GM21717 (cell line): ENCODE measurements at regions not wholly inside any gene's neighbourhood (a gene's known extent, or its start where the extent isn't known, plus 50 kb on each side); places are given as distances from the start of the nearest gene placed in this dataset.
"Not testable (repeated sequence)": the region's sequence is repeated elsewhere in the genome, so short reads cannot be mapped to it uniquely, and the experiment has no call there.

ENCODE experiments used
- ATAC-seq: cut with Tn5 transposase; IDR thresholded peaks from one replicate; pipeline ENCODE4 v1.9.1; 2021; ENCODE audit warnings: mild to moderate bottlenecking, moderate library complexity; ENCODE audit not compliant: unreplicated experiment

- no peak for ATAC-seq
Measured at GRCh38 chr1:213452501-213452900, 401.5 kb downstream of the RPS6KC1 start.

GRCh38 chr1:213457186-213457585 lies 406.1 kb downstream of the RPS6KC1 start:
- no peak for ATAC-seq

GRCh38 chr1:213457733-213458132 lies 406.7 kb downstream of the RPS6KC1 start:
- no peak for ATAC-seq

- ATAC-seq: not testable (repeated sequence)
Measured at GRCh38 chr1:213462374-213462773, 411.3 kb downstream of the RPS6KC1 start.

GRCh38 chr1:213464786-213465460 lies 413.9 kb downstream of the RPS6KC1 start:
- ATAC-seq: no peak

- no peak for ATAC-seq
Measured at GRCh38 chr1:213466541-213466940, 415.5 kb downstream of the RPS6KC1 start.

- ATAC-seq: no peak
Measured at GRCh38 chr1:213474054-213474453, 423.0 kb downstream of the RPS6KC1 start.

GRCh38 chr1:213481395-213481794 lies 430.4 kb downstream of the RPS6KC1 start:
- no peak for ATAC-seq

- no peak for ATAC-seq
Measured at GRCh38 chr1:213484333-213484732, 433.3 kb downstream of the RPS6KC1 start.

- no peak for ATAC-seq
Measured at GRCh38 chr1:213484758-213485157, 433.7 kb downstream of the RPS6KC1 start.

GRCh38 chr1:213486488-213486887 lies 435.4 kb downstream of the RPS6KC1 start:
- no peak for ATAC-seq

GRCh38 chr1:213491468-213491867 lies 440.4 kb downstream of the RPS6KC1 start:
- ATAC-seq: no peak

- ATAC-seq: no peak
Measured at GRCh38 chr1:213492161-213493041, 441.4 kb downstream of the RPS6KC1 start.

- no peak for ATAC-seq
Measured at GRCh38 chr1:213499444-213499843, 448.4 kb downstream of the RPS6KC1 start.

GRCh38 chr1:213507472-213508223 lies 456.6 kb downstream of the RPS6KC1 start:
- no peak for ATAC-seq

- no peak for ATAC-seq
Measured at GRCh38 chr1:213511173-213511572, 460.1 kb downstream of the RPS6KC1 start.

- no peak for ATAC-seq
Measured at GRCh38 chr1:213512316-213512715, 461.3 kb downstream of the RPS6KC1 start.

- ATAC-seq: no peak
Measured at GRCh38 chr1:213513006-213513405, 462.0 kb downstream of the RPS6KC1 start.

- not testable (repeated sequence) for ATAC-seq
Measured at GRCh38 chr1:213514408-213515179, 463.6 kb downstream of the RPS6KC1 start.

- no peak for ATAC-seq
Measured at GRCh38 chr1:213519098-213519497, 468.1 kb downstream of the RPS6KC1 start.

GRCh38 chr1:213521206-213521605 lies 466.6 kb upstream of the PROX1 start:
- ATAC-seq: no peak
